Neural cell (in vitro differentiated cells): ENCODE measurements at regions not wholly inside any gene's neighbourhood (a gene's known extent, or its start where the extent isn't known, plus 50 kb on each side); places are given as distances from the start of the nearest gene placed in this dataset.

ENCODE experiments used
- H2AFZ ChIP-seq: fragments of 200-600, 300-800 bp; sonication (generic), shearing (Covaris generic); 2 replicates; pipeline ENCODE4 v1.6.0; 2014; ENCODE audit warnings: low read depth, mild to moderate bottlenecking, antibody characterized with exemption, low read length, moderate library complexity
- H3F3A ChIP-seq: fragments of 200-600 bp; shearing (Covaris generic); 2 replicates; pipeline ENCODE4 v1.6.1; 2016; ENCODE audit warnings: mild to moderate bottlenecking, moderate library complexity, mixed read lengths, antibody characterized with exemption, low read length; ENCODE audit not compliant: insufficient read depth, poor library complexity, severe bottlenecking
- H3K27ac ChIP-seq: fragments of 200-600, 300-800 bp; sonication (generic), shearing (Covaris generic); 2 replicates; pipeline ENCODE4 v1.5.1; 2014; ENCODE audit warnings: mild to moderate bottlenecking, low read length, moderate library complexity
- H3K27me3 ChIP-seq: fragments of 300-800, 200-600 bp; sonication (generic), shearing (Covaris generic); 2 replicates; pipeline ENCODE4 v1.6.0; 2014; ENCODE audit warnings: mild to moderate bottlenecking, low read depth, low read length, moderate library complexity; ENCODE audit not compliant: insufficient read depth
- H3K36me3 ChIP-seq: fragments of 300-800, 200-600 bp; sonication (generic), shearing (Covaris generic); 2 replicates; pipeline ENCODE4 v1.5.1; 2014; ENCODE audit warnings: mild to moderate bottlenecking, antibody characterized with exemption, low read length, moderate library complexity; ENCODE audit not compliant: insufficient read depth
- H3K4me2 ChIP-seq: fragments of 300-800, 200-600 bp; sonication (generic), shearing (Covaris generic); 2 replicates; pipeline ENCODE4 v1.6.0; 2014; ENCODE audit warnings: mild to moderate bottlenecking, low read length
- H3K4me3 ChIP-seq: fragments of 300-800, 200-600 bp; sonication (generic), shearing (Covaris generic); 2 replicates; pipeline ENCODE4 v1.5.1; 2014; ENCODE audit warnings: mild to moderate bottlenecking, low read length, moderate library complexity
- H3K79me2 ChIP-seq: fragments of 200-600 bp; shearing (Covaris generic); replicated peaks from 2 replicates; pipeline ENCODE4 v1.6.0; 2014; ENCODE audit warnings: mild to moderate bottlenecking, low read length, moderate library complexity; ENCODE audit not compliant: insufficient read depth
- H3K9ac ChIP-seq: fragments of 300-800, 200-600 bp; sonication (generic), shearing (Covaris generic); 2 replicates; pipeline ENCODE4 v1.6.1; 2016; ENCODE audit warnings: mild to moderate bottlenecking, low read length, mixed read lengths
- H3K9me2 ChIP-seq: fragments of 200-600 bp; shearing (Covaris generic); 2 replicates; pipeline ENCODE4 v1.6.1; 2016; ENCODE audit warnings: mild to moderate bottlenecking, low read length, mixed read lengths; ENCODE audit not compliant: insufficient read depth
- H3K9me3 ChIP-seq: fragments of 200-600, 300-800 bp; sonication (generic), shearing (Covaris generic); 2 replicates; pipeline ENCODE4 v1.6.1; 2016; ENCODE audit warnings: mild to moderate bottlenecking, mixed run types, low read length, moderate library complexity, mixed read lengths
- H4K20me1 ChIP-seq: fragments of 200-600 bp; shearing (Covaris generic); 2 replicates; pipeline ENCODE4 v1.6.1; 2016; ENCODE audit warnings: mild to moderate bottlenecking, mixed run types; ENCODE audit not compliant: insufficient read depth
- CTCF ChIP-seq: fragments of 450-650 bp; IDR thresholded peaks from 2 replicates; pipeline ENCODE4 v1.5.1; 2014; ENCODE audit warnings: antibody characterized with exemption, mild to moderate bottlenecking, moderate library complexity; ENCODE audit not compliant: poor library complexity, severe bottlenecking
- EP300 ChIP-seq: fragments of 450-650 bp; conservative IDR thresholded peaks from 2 replicates; pipeline ENCODE4 v1.6.1; 2014; ENCODE audit warnings: antibody characterized with exemption, mild to moderate bottlenecking, moderate library complexity; ENCODE audit not compliant: poor library complexity, severe bottlenecking
- EZH2 ChIP-seq: fragments of 200-600, 300-800 bp; shearing (Covaris generic), sonication (generic); IDR thresholded peaks from 2 replicates; pipeline ENCODE4 v1.6.1; 2014; ENCODE audit warnings: antibody characterized with exemption, low read length, borderline replicate concordance, mild to moderate bottlenecking; ENCODE audit not compliant: insufficient read depth, poor library complexity, severe bottlenecking
- MXI1 ChIP-seq: fragments of 450-650 bp; conservative IDR thresholded peaks from 2 replicates; pipeline ENCODE4 v1.6.1; 2014; ENCODE audit warnings: antibody characterized with exemption, mild to moderate bottlenecking; ENCODE audit not compliant: poor library complexity, severe bottlenecking
- POLR2AphosphoS5 ChIP-seq: IDR thresholded peaks from 2 replicates; pipeline ENCODE4 v1.6.1; 2012
- RAD21 ChIP-seq: fragments of 450-650 bp; conservative IDR thresholded peaks from 2 replicates; pipeline ENCODE4 v1.6.1; 2014; ENCODE audit warnings: antibody characterized with exemption, mild to moderate bottlenecking, moderate library complexity
- REST ChIP-seq: IDR thresholded peaks from 2 replicates; pipeline ENCODE4 v1.6.1; 2012; ENCODE audit warnings: borderline replicate concordance
- SMC3 ChIP-seq: fragments of 450-650 bp; conservative IDR thresholded peaks from 2 replicates; pipeline ENCODE4 v1.6.1; 2014; ENCODE audit warnings: antibody characterized with exemption, mild to moderate bottlenecking, moderate library complexity; ENCODE audit not compliant: poor library complexity
- TAF1 ChIP-seq: IDR thresholded peaks from 2 replicates; pipeline ENCODE4 v1.6.1; 2012; ENCODE audit warnings: low read depth

GRCh38 chr12:124633365-124634362, 66.3 kb upstream of the NCOR2 start:
- no peaks in the 10 kb centered on the region for H3K27me3 ChIP-seq
- no peak overlapping the region for H3K4me2 ChIP-seq
- no peak overlapping the region for H3K4me3 ChIP-seq
- no peak overlapping the region for H3K9ac ChIP-seq
- H2AFZ ChIP-seq = no peak overlapping the region
- H3K36me3 ChIP-seq = no peaks in the 10 kb centered on the region
- H4K20me1 ChIP-seq = no peaks in the 10 kb centered on the region
- no peaks in the 10 kb centered on the region for H3K9me2 ChIP-seq
- no peaks in the 10 kb centered on the region for H3K79me2 ChIP-seq
- no peaks in the 10 kb centered on the region for H3K9me3 ChIP-seq
- no peak overlapping the region for H3K27ac ChIP-seq
- no peaks in the 10 kb centered on the region for H3F3A ChIP-seq
- TF ChIP-seq EZH2 = no peak
- TF ChIP-seq CTCF = no peak
- no peak for TF ChIP-seq MXI1
- no peak for TF ChIP-seq POLR2AphosphoS5
- no peak for TF ChIP-seq TAF1
- TF ChIP-seq RAD21 = no peak
- TF ChIP-seq SMC3 = no peak
- TF ChIP-seq EP300 = no peak
- no peak for TF ChIP-seq REST

- Histone ChIP-seq H3K36me3 (no peaks in the 10 kb centered on the region), H3F3A (no peaks in the 10 kb centered on the region), H3K4me3 (no peak overlapping the region), H3K9ac (no peak overlapping the region), H3K4me2 (no peak overlapping the region), H3K9me2 (no peaks in the 10 kb centered on the region), H3K27me3 (no peaks in the 10 kb centered on the region), H3K9me3 (no peaks in the 10 kb centered on the region), H4K20me1 (no peaks in the 10 kb centered on the region), H3K27ac (no peak overlapping the region), H3K79me2 (no peaks in the 10 kb centered on the region), H2AFZ (no peak overlapping the region)
- no peak for TF ChIP-seq SMC3
- peak; percentile 21 for TF ChIP-seq POLR2AphosphoS5
Observed at GRCh38 chr12:124632519-124632984, 65.1 kb upstream of the NCOR2 start.
